HG03439 (cell line): ENCODE measurements at regions not wholly inside any gene's neighbourhood (a gene's known extent, or its start where the extent isn't known, plus 50 kb on each side); places are given as distances from the start of the nearest gene placed in this dataset.

Experiments used
- ATAC-seq: cut with Tn5 transposase; IDR thresholded peaks from one replicate; pipeline ENCODE4 v1.9.1; 2021; ENCODE audit warnings: mild to moderate bottlenecking, moderate library complexity; ENCODE audit not compliant: unreplicated experiment

- ATAC-seq = no peak
Observed at GRCh38 chr13:80284290-80284689, 56.6 kb downstream of the SPRY2 start.

- ATAC-seq = no peak
Observed at GRCh38 chr13:80278706-80279105, 62.2 kb downstream of the SPRY2 start.

- ATAC-seq = no peak
Observed at GRCh38 chr13:80276371-80277289, 64.3 kb downstream of the SPRY2 start.

GRCh38 chr13:80274643-80275042, 66.3 kb downstream of the SPRY2 start:
- no peak for ATAC-seq

GRCh38 chr13:80273718-80274117, 67.2 kb downstream of the SPRY2 start:
- no peak for ATAC-seq

GRCh38 chr13:80265348-80265747, 75.6 kb downstream of the SPRY2 start:
- peak; percentile 59 for ATAC-seq

GRCh38 chr13:80263745-80264513, 77.0 kb downstream of the SPRY2 start:
- ATAC-seq = no peak

GRCh38 chr13:80262051-80262695, 78.8 kb downstream of the SPRY2 start:
- no peak for ATAC-seq

GRCh38 chr13:80259159-80259558, 81.8 kb downstream of the SPRY2 start:
- ATAC-seq = peak; percentile 72

- ATAC-seq = peak; percentile 89
Observed at GRCh38 chr13:80256352-80256932, 84.5 kb downstream of the SPRY2 start.

- ATAC-seq = no peak
Observed at GRCh38 chr13:80255946-80256345, 85.0 kb downstream of the SPRY2 start.

- no peak for ATAC-seq
Observed at GRCh38 chr13:80251403-80251802, 89.5 kb downstream of the SPRY2 start.

GRCh38 chr13:80250213-80250810, 90.6 kb downstream of the SPRY2 start:
- ATAC-seq = no peak

GRCh38 chr13:80249516-80250212, 91.3 kb downstream of the SPRY2 start:
- ATAC-seq = no peak

- no peak for ATAC-seq
Observed at GRCh38 chr13:80245162-80245733, 95.7 kb downstream of the SPRY2 start.

- no peak for ATAC-seq
Observed at GRCh38 chr13:80244574-80244973, 96.4 kb downstream of the SPRY2 start.

GRCh38 chr13:80242728-80243427, 98.0 kb downstream of the SPRY2 start:
- no peak for ATAC-seq

- no peak for ATAC-seq
Observed at GRCh38 chr13:80239571-80240255, 101.2 kb downstream of the SPRY2 start.

- ATAC-seq = no peak
Observed at GRCh38 chr13:80239116-80239515, 101.8 kb downstream of the SPRY2 start.
